SK-N-SH (cell line): ENCODE measurements at regions not wholly inside any gene's neighbourhood (a gene's known extent, or its start where the extent isn't known, plus 50 kb on each side); places are given as distances from the start of the nearest gene placed in this dataset.

ENCODE experiments used
- CTCF ChIA-PET: fragments of 300-600, 350-600 bp; formaldehyde crosslinking; extraction: SDS; loops from one replicate; lab custom pipeline; 2021; lab: Yijun Ruan, JAX
- POLR2A ChIA-PET: fragments of 350-600 bp; sonication (Branson Sonifier 250); formaldehyde crosslinking; extraction: SDS; loops from one replicate; lab custom pipeline; 2020; ENCODE audit warnings: antibody characterized with exemption, inconsistent platforms; lab: Yijun Ruan, JAX
- DNase-seq: peaks from one replicate; pipeline ENCODE4 v3.0.0; 2012
- H2AFZ ChIP-seq: fragments of 200-600 bp; sonication (generic); 2 replicates; pipeline ENCODE4 v1.8.1; 2016; ENCODE audit warnings: antibody characterized with exemption, mild to moderate bottlenecking, low read depth
- H3F3A ChIP-seq: fragments of 200-600 bp; sonication (generic); replicated peaks from 2 replicates; pipeline ENCODE3; 2016; ENCODE audit warnings: antibody characterized with exemption, mild to moderate bottlenecking; ENCODE audit not compliant: insufficient read depth
- H3K27ac ChIP-seq, 2 experiments: fragments of 200-500 bp in 1 of 2; fragments of 200-600 bp in 1 of 2; sonication (Bioruptor generic) in 1 of 2; sonication (generic), shearing (Covaris generic) in 1 of 2; 2 replicates each; pipeline versions ENCODE4 v1.5.1 to v1.6.1; 2014 to 2016; ENCODE audit warnings: low read depth in 2 of 2, inconsistent platforms in 1 of 2, low read length in 1 of 2, mild to moderate bottlenecking in 1 of 2, mixed read lengths in 1 of 2
- H3K27me3 ChIP-seq: fragments of 200-600 bp; sonication (generic), shearing (Covaris generic); 2 replicates; pipeline ENCODE4 v1.6.1; 2016; ENCODE audit warnings: mixed run types; ENCODE audit not compliant: insufficient read depth
- H3K36me3 ChIP-seq, 2 experiments: fragments of 200-500 bp in 1 of 2; fragments of 200-600 bp in 1 of 2; sonication (Bioruptor generic) in 1 of 2; sonication (generic) in 1 of 2; replicated peaks in 1 of 2; 2 replicates each; pipeline versions ENCODE3 to v1.5.1; 2014 to 2016; ENCODE audit warnings: low read length in 1 of 2, mild to moderate bottlenecking in 1 of 2; ENCODE audit not compliant: insufficient read depth in 2 of 2, control insufficient read depth in 1 of 2
- H3K4me1 ChIP-seq, 2 experiments: fragments of 200-500 bp in 1 of 2; fragments of 200-600 bp in 1 of 2; sonication (Bioruptor generic) in 1 of 2; sonication (generic), shearing (Covaris generic) in 1 of 2; 2 replicates each; pipeline versions ENCODE4 v1.5.1 to v1.6.1; 2014 to 2016; ENCODE audit warnings: low read depth in 1 of 2, low read length in 1 of 2, mixed run types in 1 of 2; ENCODE audit not compliant: insufficient read depth in 2 of 2, control insufficient read depth in 1 of 2
- H3K4me2 ChIP-seq: fragments of 200-600 bp; sonication (generic), shearing (Covaris generic); 2 replicates; pipeline ENCODE4 v1.6.1; 2017; ENCODE audit warnings: mixed run types
- H3K4me3 ChIP-seq, 2 experiments: fragments of 200-500 bp in 1 of 2; fragments of 200-600 bp in 1 of 2; sonication (Bioruptor generic) in 1 of 2; sonication (generic), shearing (Covaris generic) in 1 of 2; 2 replicates each; pipeline versions ENCODE4 v1.5.1 to v1.8.1; 2014 to 2016; ENCODE audit warnings: low read depth in 2 of 2, inconsistent platforms in 1 of 2, low read length in 1 of 2, mild to moderate bottlenecking in 1 of 2, mixed read lengths in 1 of 2, moderate library complexity in 1 of 2
- H3K79me2 ChIP-seq: fragments of 200-600 bp; sonication (generic); 2 replicates; pipeline ENCODE4 v1.8.1; 2017; ENCODE audit warnings: mild to moderate bottlenecking; ENCODE audit not compliant: insufficient read depth
- H3K9ac ChIP-seq: fragments of 200-600 bp; sonication (generic); 2 replicates; pipeline ENCODE4 v1.6.1; 2017; ENCODE audit warnings: mixed run types
- H3K9me2 ChIP-seq: fragments of 200-600 bp; sonication (generic); 2 replicates; pipeline ENCODE4 v1.6.1; 2017; ENCODE audit warnings: mixed run types
- H3K9me3 ChIP-seq: fragments of 200-600 bp; sonication (generic); 2 replicates; pipeline ENCODE4 v1.6.1; 2017; ENCODE audit warnings: mixed run types, mild to moderate bottlenecking, moderate library complexity
- H4K20me1 ChIP-seq: fragments of 200-600 bp; sonication (generic); 2 replicates; pipeline ENCODE4 v1.6.1; 2017; ENCODE audit warnings: mild to moderate bottlenecking, mixed run types; ENCODE audit not compliant: insufficient read depth
- CTCF ChIP-seq: fragments of 200-600 bp; sonication (generic); IDR thresholded peaks from 2 replicates; pipeline ENCODE4 v1.6.1; 2017; ENCODE audit warnings: antibody characterized with exemption, mild to moderate bottlenecking, moderate library complexity
- FOXJ3 ChIP-seq: sonication (generic); formaldehyde crosslinking; IDR thresholded peaks from 2 replicates; pipeline ENCODE4 v1.5.1; 2020; ENCODE audit warnings: mild to moderate bottlenecking, missing genetic modification reagents
- GABPA ChIP-seq: IDR thresholded peaks from 2 replicates; pipeline ENCODE4 v1.4.0; 2012; ENCODE audit warnings: low read depth, mild to moderate bottlenecking
- MXI1 ChIP-seq: IDR thresholded peaks from 2 replicates; pipeline ENCODE4 v1.6.1; 2012; ENCODE audit warnings: mild to moderate bottlenecking, low read depth, low read length, improper control_type of control experiment
- RFX5 ChIP-seq: IDR thresholded peaks from 2 replicates; pipeline ENCODE4 v1.6.1; 2012; ENCODE audit warnings: mild to moderate bottlenecking, improper control_type of control experiment, low read length
- RXRA ChIP-seq: IDR thresholded peaks from 2 replicates; pipeline ENCODE4 v1.4.0; 2012; ENCODE audit warnings: low read depth, mild to moderate bottlenecking, borderline replicate concordance
- SMC3 ChIP-seq: IDR thresholded peaks from 2 replicates; pipeline ENCODE4 v1.6.1; 2012; ENCODE audit warnings: low read depth, low read length, improper control_type of control experiment
- USF2 ChIP-seq: fragments of 150-350 bp; IDR thresholded peaks from 2 replicates; pipeline ENCODE4 v1.6.1; 2017; ENCODE audit warnings: antibody characterized with exemption, low read length, low read depth, borderline replicate concordance
- WGBS: methylation state at CpG from one replicate; pipeline ENCODE4 v1.1.6; 2017; ENCODE audit warnings: low lambda C conversion rate; 5-methylcytosine and 5-hydroxymethylcytosine counted together
- TF ChIP-seq, protein P1 (sequence below): IDR thresholded peaks from 2 replicates; pipeline ENCODE4 v1.4.0; 2012; ENCODE audit warnings: low read depth, borderline replicate concordance
- TF ChIP-seq, protein P2 (sequence below): fragments of 150-350 bp; IDR thresholded peaks from 2 replicates; pipeline ENCODE4 v1.6.1; 2016; ENCODE audit warnings: mild to moderate bottlenecking, low read depth, low read length

DNA sequence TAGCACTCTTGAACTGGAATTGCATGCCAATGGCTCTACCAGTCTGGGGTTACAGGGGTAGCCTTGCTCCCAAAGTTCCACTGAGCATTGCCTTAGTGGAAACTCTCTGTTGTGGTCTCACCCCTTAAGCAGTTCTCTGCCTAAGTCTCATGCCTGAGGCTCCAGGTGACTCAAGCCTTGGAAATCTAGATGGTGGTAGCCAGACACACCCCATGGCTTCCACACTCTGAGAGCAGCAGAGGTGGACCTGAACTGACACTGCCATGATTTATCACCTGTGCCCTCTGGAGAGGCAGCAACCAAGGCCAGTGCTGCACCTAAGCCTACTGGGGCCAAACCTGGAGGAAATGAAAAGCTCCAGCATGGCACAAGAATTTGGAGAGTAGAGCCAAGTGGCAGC, 285.7 kb upstream of the PKN2 start:
- no peaks in the 10 kb centered on the region for H4K20me1 ChIP-seq
- H3K9me3 ChIP-seq: no peaks in the 10 kb centered on the region
- H3K9me2 ChIP-seq: no peaks in the 10 kb centered on the region
- H2AFZ ChIP-seq: no peak overlapping the region
- H3K4me2 ChIP-seq: no peak overlapping the region
- ChIA-PET POLR2A (no interaction called here), CTCF (no interaction called here)
- H3K79me2 ChIP-seq: no peaks in the 10 kb centered on the region
- H3F3A ChIP-seq: no peaks in the 10 kb centered on the region
- no peaks in the 10 kb centered on the region for H3K27me3 ChIP-seq
- no peak overlapping the region for H3K9ac ChIP-seq
- no peak overlapping the region for H3K4me3 ChIP-seq
- TF ChIP-seq GABPA (no peak), SMC3 (no peak), FOXJ3 (CRISPR knock-in tag) (no peak), RFX5 (no peak), CTCF (no peak), RXRA (no peak), MXI1 (no peak)
- TF ChIP-seq, protein P1, sequence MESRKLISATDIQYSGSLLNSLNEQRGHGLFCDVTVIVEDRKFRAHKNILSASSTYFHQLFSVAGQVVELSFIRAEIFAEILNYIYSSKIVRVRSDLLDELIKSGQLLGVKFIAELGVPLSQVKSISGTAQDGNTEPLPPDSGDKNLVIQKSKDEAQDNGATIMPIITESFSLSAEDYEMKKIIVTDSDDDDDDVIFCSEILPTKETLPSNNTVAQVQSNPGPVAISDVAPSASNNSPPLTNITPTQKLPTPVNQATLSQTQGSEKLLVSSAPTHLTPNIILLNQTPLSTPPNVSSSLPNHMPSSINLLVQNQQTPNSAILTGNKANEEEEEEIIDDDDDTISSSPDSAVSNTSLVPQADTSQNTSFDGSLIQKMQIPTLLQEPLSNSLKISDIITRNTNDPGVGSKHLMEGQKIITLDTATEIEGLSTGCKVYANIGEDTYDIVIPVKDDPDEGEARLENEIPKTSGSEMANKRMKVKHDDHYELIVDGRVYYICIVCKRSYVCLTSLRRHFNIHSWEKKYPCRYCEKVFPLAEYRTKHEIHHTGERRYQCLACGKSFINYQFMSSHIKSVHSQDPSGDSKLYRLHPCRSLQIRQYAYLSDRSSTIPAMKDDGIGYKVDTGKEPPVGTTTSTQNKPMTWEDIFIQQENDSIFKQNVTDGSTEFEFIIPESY: no peak
- TF ChIP-seq, protein P2, sequence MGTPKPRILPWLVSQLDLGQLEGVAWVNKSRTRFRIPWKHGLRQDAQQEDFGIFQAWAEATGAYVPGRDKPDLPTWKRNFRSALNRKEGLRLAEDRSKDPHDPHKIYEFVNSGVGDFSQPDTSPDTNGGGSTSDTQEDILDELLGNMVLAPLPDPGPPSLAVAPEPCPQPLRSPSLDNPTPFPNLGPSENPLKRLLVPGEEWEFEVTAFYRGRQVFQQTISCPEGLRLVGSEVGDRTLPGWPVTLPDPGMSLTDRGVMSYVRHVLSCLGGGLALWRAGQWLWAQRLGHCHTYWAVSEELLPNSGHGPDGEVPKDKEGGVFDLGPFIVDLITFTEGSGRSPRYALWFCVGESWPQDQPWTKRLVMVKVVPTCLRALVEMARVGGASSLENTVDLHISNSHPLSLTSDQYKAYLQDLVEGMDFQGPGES: no peak
- TF ChIP-seq, all 33 proteins: peak for 0
- Histone ChIP-seq H3K4me1 (no peaks in the 10 kb centered on the region), H3K27ac (no peak overlapping the region), H3K36me3 (no peaks in the 10 kb centered on the region)
- no peak for DNase-seq

GRCh38 chr1:88399690-88400089, 284.4 kb upstream of the PKN2 start:
- CTCF ChIA-PET: no interaction called here
- no peak overlapping the region for H3K27ac ChIP-seq
- no peak for TF ChIP-seq USF2
- TF ChIP-seq, all 33 proteins: peak for 0
- Histone ChIP-seq H3K27me3 (no peaks in the 10 kb centered on the region), H3K4me3 (no peak overlapping the region), H3K79me2 (no peaks in the 10 kb centered on the region), H3K9ac (no peak overlapping the region), H4K20me1 (no peaks in the 10 kb centered on the region), H3K9me2 (no peaks in the 10 kb centered on the region), H3K4me2 (no peak overlapping the region), H2AFZ (no peak overlapping the region), H3F3A (no peaks in the 10 kb centered on the region), H3K4me1 (no peaks in the 10 kb centered on the region), H3K9me3 (no peaks in the 10 kb centered on the region), H3K36me3 (no peaks in the 10 kb centered on the region)
- POLR2A ChIA-PET: no interaction called here
- no peak for DNase-seq
- 0% methylated on average over 1 of the region's 1 CpG for WGBS
